ENCODE measurements at regions not wholly inside any gene's neighbourhood (a gene's known extent, or its start where the extent isn't known, plus 50 kb on each side); places are given as distances from the start of the nearest gene placed in this dataset.
"Not testable (repeated sequence)": the region's sequence is repeated elsewhere in the genome, so short reads cannot be mapped to it uniquely, and the experiment has no call there.

GRCh38 chr3:82376883-82377282 is 615.4 kb upstream of the GBE1 start:
- dilution Hi-C loops (cut with MboI; ENCODE audit: extremely low pct_ligation_motif_present, low sequenced_read_pairs), result no loop called here
- H3K27me3 ChIP-seq (ENCODE audit: control insufficient read depth, extremely low read depth, insufficient read depth, low read length), result no peaks in the 10 kb centered on the region
- no peaks in the 10 kb centered on the region for H3K9me3 ChIP-seq (ENCODE audit: control insufficient read depth, low read depth, low read length)
- no peak overlapping the region for H2AFZ ChIP-seq (ENCODE audit: control insufficient read depth, low read length)
- TF ChIP-seq EZH2 (IDR thresholded peaks at IDR 0.05; ENCODE audit: low read length), result no peak
- TF ChIP-seq, protein P1, sequence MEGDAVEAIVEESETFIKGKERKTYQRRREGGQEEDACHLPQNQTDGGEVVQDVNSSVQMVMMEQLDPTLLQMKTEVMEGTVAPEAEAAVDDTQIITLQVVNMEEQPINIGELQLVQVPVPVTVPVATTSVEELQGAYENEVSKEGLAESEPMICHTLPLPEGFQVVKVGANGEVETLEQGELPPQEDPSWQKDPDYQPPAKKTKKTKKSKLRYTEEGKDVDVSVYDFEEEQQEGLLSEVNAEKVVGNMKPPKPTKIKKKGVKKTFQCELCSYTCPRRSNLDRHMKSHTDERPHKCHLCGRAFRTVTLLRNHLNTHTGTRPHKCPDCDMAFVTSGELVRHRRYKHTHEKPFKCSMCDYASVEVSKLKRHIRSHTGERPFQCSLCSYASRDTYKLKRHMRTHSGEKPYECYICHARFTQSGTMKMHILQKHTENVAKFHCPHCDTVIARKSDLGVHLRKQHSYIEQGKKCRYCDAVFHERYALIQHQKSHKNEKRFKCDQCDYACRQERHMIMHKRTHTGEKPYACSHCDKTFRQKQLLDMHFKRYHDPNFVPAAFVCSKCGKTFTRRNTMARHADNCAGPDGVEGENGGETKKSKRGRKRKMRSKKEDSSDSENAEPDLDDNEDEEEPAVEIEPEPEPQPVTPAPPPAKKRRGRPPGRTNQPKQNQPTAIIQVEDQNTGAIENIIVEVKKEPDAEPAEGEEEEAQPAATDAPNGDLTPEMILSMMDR (optimal IDR thresholded peaks at IDR 0.05 in 1 of 3, IDR thresholded peaks at IDR 0.05 in 1 of 3, conservative IDR thresholded peaks at IDR 0.05 in 1 of 3; ENCODE audit: extremely low read depth in 1 of 3, insufficient read depth in 2 of 3, low read length in 3 of 3), result no peak
- DNase-seq (ENCODE audit: low read depth, low spot score) (no peak), FAIRE-seq (no peak)
- no peaks in the 10 kb centered on the region for H3K9me1 ChIP-seq (ENCODE audit: control insufficient read depth, extremely low read depth, insufficient read depth, low read length)
- no peaks in the 10 kb centered on the region for H3K36me3 ChIP-seq (ENCODE audit: control insufficient read depth in 2 of 2, extremely low read depth in 1 of 2, insufficient read depth in 2 of 2, low read length in 2 of 2)
- H3K4me2 ChIP-seq (ENCODE audit: control insufficient read depth, extremely low read depth, insufficient read depth, low read depth, low read length), result no peak overlapping the region
- no peaks in the 10 kb centered on the region for H4K20me1 ChIP-seq (ENCODE audit: control insufficient read depth, extremely low read depth, insufficient read depth, low read length)
- no peak overlapping the region for H3K4me3 ChIP-seq (ENCODE audit: control insufficient read depth in 2 of 3, extremely low read depth in 1 of 3, insufficient read depth in 2 of 3, low read depth in 1 of 3, low read length in 3 of 3)
- no peaks in the 10 kb centered on the region for H3K4me1 ChIP-seq (ENCODE audit: control insufficient read depth, extremely low read depth, insufficient read depth, low read length)
- no peak overlapping the region for H3K9ac ChIP-seq (ENCODE audit: control insufficient read depth, extremely low read depth, insufficient read depth, low read length)
- no peaks in the 10 kb centered on the region for H3K79me2 ChIP-seq (ENCODE audit: control insufficient read depth, insufficient read depth, low read length)
- no peak overlapping the region for H3K27ac ChIP-seq (ENCODE audit: control insufficient read depth, insufficient read depth, low read length)

DNA sequence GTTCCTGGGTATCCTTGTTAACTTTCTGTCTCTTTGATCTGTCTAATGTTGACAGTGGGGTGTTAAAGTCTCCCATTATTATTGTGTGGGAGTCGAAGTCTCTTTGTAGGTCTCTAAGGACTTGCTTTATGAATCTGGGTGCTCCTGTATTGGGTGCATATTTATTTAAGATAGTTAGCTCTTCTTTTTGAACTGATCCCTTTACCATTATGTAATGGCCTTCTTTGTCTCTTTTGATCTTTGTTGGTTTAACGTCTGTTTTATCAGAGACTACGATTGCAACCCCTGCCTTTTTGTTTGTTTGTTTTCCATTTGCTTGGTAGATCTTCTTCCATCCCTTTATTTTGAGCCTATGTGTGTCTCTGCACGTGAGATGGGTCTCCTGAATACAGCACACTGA is 612.4 kb upstream of the GBE1 start:
- H3K27me3 ChIP-seq (ENCODE audit: control insufficient read depth, extremely low read depth, insufficient read depth, low read length); H3K4me2 ChIP-seq (ENCODE audit: control insufficient read depth, extremely low read depth, insufficient read depth, low read depth, low read length); DNase-seq (ENCODE audit: low read depth, low spot score); FAIRE-seq; dilution Hi-C loops (cut with MboI; ENCODE audit: extremely low pct_ligation_motif_present, low sequenced_read_pairs); H3K9ac ChIP-seq (ENCODE audit: control insufficient read depth, extremely low read depth, insufficient read depth, low read length); H2AFZ ChIP-seq (ENCODE audit: control insufficient read depth, low read length); H3K79me2 ChIP-seq (ENCODE audit: control insufficient read depth, insufficient read depth, low read length); H3K9me3 ChIP-seq (ENCODE audit: control insufficient read depth, low read depth, low read length); H3K4me1 ChIP-seq (ENCODE audit: control insufficient read depth, extremely low read depth, insufficient read depth, low read length); H3K4me3 ChIP-seq (ENCODE audit: control insufficient read depth in 2 of 3, extremely low read depth in 1 of 3, insufficient read depth in 2 of 3, low read depth in 1 of 3, low read length in 3 of 3); H3K9me1 ChIP-seq (ENCODE audit: control insufficient read depth, extremely low read depth, insufficient read depth, low read length); H4K20me1 ChIP-seq (ENCODE audit: control insufficient read depth, extremely low read depth, insufficient read depth, low read length); H3K27ac ChIP-seq (ENCODE audit: control insufficient read depth, insufficient read depth, low read length); H3K36me3 ChIP-seq (ENCODE audit: control insufficient read depth in 2 of 2, extremely low read depth in 1 of 2, insufficient read depth in 2 of 2, low read length in 2 of 2): not testable (repeated sequence)

- Histone ChIP-seq H4K20me1 (ENCODE audit: control insufficient read depth, extremely low read depth, insufficient read depth, low read length) (no peaks in the 10 kb centered on the region), H3K4me2 (ENCODE audit: control insufficient read depth, extremely low read depth, insufficient read depth, low read depth, low read length) (no peak overlapping the region), H3K9me3 (ENCODE audit: control insufficient read depth, low read depth, low read length) (no peaks in the 10 kb centered on the region), H3K9me1 (ENCODE audit: control insufficient read depth, extremely low read depth, insufficient read depth, low read length) (no peaks in the 10 kb centered on the region), H3K4me3 (ENCODE audit: control insufficient read depth in 2 of 3, extremely low read depth in 1 of 3, insufficient read depth in 2 of 3, low read depth in 1 of 3, low read length in 3 of 3) (no peak overlapping the region), H3K36me3 (ENCODE audit: control insufficient read depth in 2 of 2, extremely low read depth in 1 of 2, insufficient read depth in 2 of 2, low read length in 2 of 2) (no peaks in the 10 kb centered on the region), H3K79me2 (ENCODE audit: control insufficient read depth, insufficient read depth, low read length) (no peaks in the 10 kb centered on the region), H3K4me1 (ENCODE audit: control insufficient read depth, extremely low read depth, insufficient read depth, low read length) (no peaks in the 10 kb centered on the region), H3K27ac (ENCODE audit: control insufficient read depth, insufficient read depth, low read length) (no peak overlapping the region), H2AFZ (ENCODE audit: control insufficient read depth, low read length) (no peak overlapping the region), H3K9ac (ENCODE audit: control insufficient read depth, extremely low read depth, insufficient read depth, low read length) (no peak overlapping the region), H3K27me3 (ENCODE audit: control insufficient read depth, extremely low read depth, insufficient read depth, low read length) (no peaks in the 10 kb centered on the region)
- FAIRE-seq, result no peak
- DNase-seq (ENCODE audit: low read depth, low spot score), result no peak
- TF ChIP-seq, protein P1 (optimal IDR thresholded peaks at IDR 0.05 in 1 of 3, IDR thresholded peaks at IDR 0.05 in 1 of 3, conservative IDR thresholded peaks at IDR 0.05 in 1 of 3; ENCODE audit: extremely low read depth in 1 of 3, insufficient read depth in 2 of 3, low read length in 3 of 3), result no peak
- TF ChIP-seq EZH2 (IDR thresholded peaks at IDR 0.05; ENCODE audit: low read length), result no peak
- dilution Hi-C loops (cut with MboI; ENCODE audit: extremely low pct_ligation_motif_present, low sequenced_read_pairs), result no loop called here
These were observed 603.4 kb upstream of the GBE1 start for GRCh38 chr3:82364827-82365226.

Data from keratinocyte (primary cell).